HEK293 (cell line): ENCODE measurements at regions not wholly inside any gene's neighbourhood (a gene's known extent, or its start where the extent isn't known, plus 50 kb on each side); places are given as distances from the start of the nearest gene placed in this dataset.

Source experiments
- CTCF ChIA-PET: fragments of 350-600 bp; formaldehyde crosslinking; extraction: SDS; loops from one replicate; lab custom pipeline; 2021; ENCODE audit warnings: antibody characterized with exemption; lab: Yijun Ruan, JAX
- POLR2A ChIA-PET: fragments of 300-600 bp; formaldehyde crosslinking; extraction: SDS; loops from one replicate; lab custom pipeline; 2020; ENCODE audit warnings: antibody characterized with exemption, inconsistent platforms; lab: Yijun Ruan, JAX
- H3K27ac ChIP-seq: fragments of 200-500 bp; sonication (Bioruptor generic); 2 replicates; pipeline ENCODE4 v1.5.1; 2014; ENCODE audit warnings: low read depth, low read length, control low read depth, inconsistent platforms; ENCODE audit errors: extremely low read depth
- H3K36me3 ChIP-seq, 2 experiments: fragments of 200-500 bp in 1 of 2; sonication (Bioruptor generic) in 1 of 2; 1 replicate in 1 of 2; 2 replicates in 1 of 2; pipeline ENCODE4 v1.5.1; 2014 to 2017; ENCODE audit warnings: inconsistent platforms in 2 of 2, low read length in 2 of 2; ENCODE audit not compliant: control insufficient read depth in 2 of 2, insufficient read depth in 1 of 2
- H3K4me1 ChIP-seq: fragments of 200-500 bp; sonication (Bioruptor generic); 2 replicates; pipeline ENCODE4 v1.5.1; 2014; ENCODE audit warnings: mild to moderate bottlenecking, low read length, inconsistent platforms; ENCODE audit not compliant: control insufficient read depth, insufficient read depth
- H3K4me3 ChIP-seq: 2 replicates; pipeline ENCODE4 v1.5.1; 2011; ENCODE audit warnings: low read depth, mild to moderate bottlenecking, control low read depth, low read length, moderate library complexity
- H3K9me3 ChIP-seq: fragments of 200-500 bp; sonication (Bioruptor generic); 2 replicates; pipeline ENCODE4 v1.5.1; 2014; ENCODE audit warnings: low read depth, low read length, inconsistent platforms; ENCODE audit not compliant: control insufficient read depth, insufficient read depth
- SP3 ChIP-seq: fragments of 450-650 bp; formaldehyde crosslinking; IDR thresholded peaks from 2 replicates; pipeline ENCODE4 v1.5.1; 2016; ENCODE audit warnings: missing biosample characterization, missing genetic modification characterization
- ZBTB8A ChIP-seq: fragments of 450-650 bp; formaldehyde crosslinking; IDR thresholded peaks from 2 replicates; pipeline ENCODE4 v1.5.1; 2016; ENCODE audit warnings: missing biosample characterization, missing genetic modification characterization
- ZFP41 ChIP-seq: fragments of 450-650 bp; formaldehyde crosslinking; IDR thresholded peaks from 2 replicates; pipeline ENCODE4 v1.5.1; 2016; ENCODE audit warnings: missing biosample characterization, missing genetic modification characterization, borderline replicate concordance
- ZNF140 ChIP-seq: fragments of 450-650 bp; formaldehyde crosslinking; IDR thresholded peaks from 2 replicates; pipeline ENCODE4 v1.5.1; 2016; ENCODE audit warnings: missing biosample characterization, missing genetic modification characterization
- ZNF148 ChIP-seq: fragments of 450-650 bp; formaldehyde crosslinking; IDR thresholded peaks from 2 replicates; pipeline ENCODE4 v1.5.0; 2017; ENCODE audit warnings: missing biosample characterization, missing genetic modification characterization, borderline replicate concordance
- ZNF366 ChIP-seq: fragments of 450-650 bp; formaldehyde crosslinking; conservative IDR thresholded peaks from 2 replicates; pipeline ENCODE4 v1.5.1; 2016; ENCODE audit warnings: missing biosample characterization, missing genetic modification characterization
- ZNF394 ChIP-seq: fragments of 450-650 bp; formaldehyde crosslinking; IDR thresholded peaks from 2 replicates; pipeline ENCODE4 v1.5.1; 2016; ENCODE audit warnings: missing biosample characterization, missing genetic modification characterization, mild to moderate bottlenecking, moderate library complexity, borderline replicate concordance
- ZNF398 ChIP-seq: fragments of 450-650 bp; formaldehyde crosslinking; IDR thresholded peaks from 2 replicates; pipeline ENCODE4 v1.5.1; 2017; ENCODE audit warnings: missing biosample characterization, missing genetic modification characterization
- ZNF488 ChIP-seq: fragments of 450-650 bp; formaldehyde crosslinking; IDR thresholded peaks from 2 replicates; pipeline ENCODE4 v1.5.1; 2016; ENCODE audit warnings: missing biosample characterization, missing genetic modification characterization
- ZNF624 ChIP-seq: fragments of 450-650 bp; formaldehyde crosslinking; IDR thresholded peaks from 2 replicates; pipeline ENCODE4 v1.5.1; 2017; ENCODE audit warnings: missing biosample characterization, missing genetic modification characterization
- ZNF626 ChIP-seq: fragments of 450-650 bp; sonication (Bioruptor Pico); formaldehyde crosslinking; IDR thresholded peaks from 2 replicates; pipeline ENCODE4 v1.5.1; 2018; ENCODE audit warnings: missing biosample characterization, missing genetic modification characterization, inconsistent platforms
- ZNF747 ChIP-seq: fragments of 450-650 bp; formaldehyde crosslinking; IDR thresholded peaks from 2 replicates; pipeline ENCODE4 v1.5.1; 2016; ENCODE audit warnings: missing biosample characterization, missing genetic modification characterization
- ZNF76 ChIP-seq: fragments of 450-650 bp; formaldehyde crosslinking; IDR thresholded peaks from 2 replicates; pipeline ENCODE4; 2016; ENCODE audit warnings: low read depth, missing biosample characterization, missing genetic modification characterization, borderline replicate concordance
- ZNF791 ChIP-seq: fragments of 450-650 bp; formaldehyde crosslinking; IDR thresholded peaks from 2 replicates; pipeline ENCODE4 v1.5.1; 2016; ENCODE audit warnings: missing biosample characterization, missing genetic modification characterization
- ZNF830 ChIP-seq: fragments of 450-650 bp; IDR thresholded peaks from 2 replicates; pipeline ENCODE4 v1.5.0; 2018; ENCODE audit warnings: missing biosample characterization, missing genetic modification characterization, low read depth, mild to moderate bottlenecking, moderate library complexity
- ZNF837 ChIP-seq: fragments of 450-650 bp; formaldehyde crosslinking; IDR thresholded peaks from 2 replicates; pipeline ENCODE4 v1.5.1; 2016; ENCODE audit warnings: missing biosample characterization, missing genetic modification characterization
- ZSCAN4 ChIP-seq: fragments of 450-650 bp; formaldehyde crosslinking; IDR thresholded peaks from 2 replicates; pipeline ENCODE4 v1.5.1; 2017; ENCODE audit warnings: missing biosample characterization, missing genetic modification characterization
- TF ChIP-seq, protein P1 (sequence below): fragments of 450-650 bp; formaldehyde crosslinking; conservative IDR thresholded peaks from 2 replicates; pipeline ENCODE4 v1.5.1; 2016; ENCODE audit warnings: low read depth, missing biosample characterization, missing genetic modification characterization
- TF ChIP-seq, protein P2 (sequence below): fragments of 450-650 bp; formaldehyde crosslinking; IDR thresholded peaks from 2 replicates; pipeline ENCODE4 v1.5.1; 2016; ENCODE audit warnings: missing biosample characterization, missing genetic modification characterization
- TF ChIP-seq, protein P3 (sequence below): fragments of 450-650 bp; formaldehyde crosslinking; IDR thresholded peaks from 2 replicates; pipeline ENCODE4 v1.5.1; 2016; ENCODE audit warnings: missing biosample characterization, missing genetic modification characterization

- H3K4me3 ChIP-seq = no peak overlapping the region
- H3K27ac ChIP-seq = no peak overlapping the region
- TF ChIP-seq ZNF366 = no peak
- TF ChIP-seq ZNF148 = no peak
- no peak for TF ChIP-seq ZNF398 (tag by site-specific recombination)
- TF ChIP-seq SP3 (tag by site-specific recombination) = no peak
- TF ChIP-seq, all 188 proteins: peak for 0
- Histone ChIP-seq H3K9me3 (no peaks in the 10 kb centered on the region), H3K4me1 (no peaks in the 10 kb centered on the region), H3K36me3 (no peaks in the 10 kb centered on the region)
- ChIA-PET CTCF (no interaction called here), POLR2A (no interaction called here)
These were observed 1469.0 kb downstream of the PCDH7 start for GRCh38 chr4:32189130-32189529.

GRCh38 chr4:32189788-32190187, 1469.6 kb downstream of the PCDH7 start:
- ChIA-PET CTCF (no interaction called here), POLR2A (interaction anchor here (0.7 kb wide), 1 partner anchor 14 kb away, joined by 5 read pairs; no protein-coding TSS in a partner anchor)
- H3K9me3 ChIP-seq = no peaks in the 10 kb centered on the region
- no peaks in the 10 kb centered on the region for H3K36me3 ChIP-seq
- no peaks in the 10 kb centered on the region for H3K4me1 ChIP-seq
- H3K27ac ChIP-seq = no peak overlapping the region
- no peak overlapping the region for H3K4me3 ChIP-seq
- TF ChIP-seq ZNF837 (tag by site-specific recombination) (no peak), ZNF624 (tag by site-specific recombination) (no peak), ZBTB8A (tag by site-specific recombination) (no peak), ZFP41 (tag by site-specific recombination) (no peak), ZNF140 (tag by site-specific recombination) (no peak), ZNF830 (tag by site-specific recombination) (no peak), ZNF626 (tag by site-specific recombination) (no peak), ZNF76 (no peak), ZSCAN4 (tag by site-specific recombination) (no peak), ZNF747 (tag by site-specific recombination) (no peak), ZNF488 (tag by site-specific recombination) (no peak), ZNF394 (tag by site-specific recombination) (no peak), ZNF791 (no peak)
- TF ChIP-seq, protein P1, sequence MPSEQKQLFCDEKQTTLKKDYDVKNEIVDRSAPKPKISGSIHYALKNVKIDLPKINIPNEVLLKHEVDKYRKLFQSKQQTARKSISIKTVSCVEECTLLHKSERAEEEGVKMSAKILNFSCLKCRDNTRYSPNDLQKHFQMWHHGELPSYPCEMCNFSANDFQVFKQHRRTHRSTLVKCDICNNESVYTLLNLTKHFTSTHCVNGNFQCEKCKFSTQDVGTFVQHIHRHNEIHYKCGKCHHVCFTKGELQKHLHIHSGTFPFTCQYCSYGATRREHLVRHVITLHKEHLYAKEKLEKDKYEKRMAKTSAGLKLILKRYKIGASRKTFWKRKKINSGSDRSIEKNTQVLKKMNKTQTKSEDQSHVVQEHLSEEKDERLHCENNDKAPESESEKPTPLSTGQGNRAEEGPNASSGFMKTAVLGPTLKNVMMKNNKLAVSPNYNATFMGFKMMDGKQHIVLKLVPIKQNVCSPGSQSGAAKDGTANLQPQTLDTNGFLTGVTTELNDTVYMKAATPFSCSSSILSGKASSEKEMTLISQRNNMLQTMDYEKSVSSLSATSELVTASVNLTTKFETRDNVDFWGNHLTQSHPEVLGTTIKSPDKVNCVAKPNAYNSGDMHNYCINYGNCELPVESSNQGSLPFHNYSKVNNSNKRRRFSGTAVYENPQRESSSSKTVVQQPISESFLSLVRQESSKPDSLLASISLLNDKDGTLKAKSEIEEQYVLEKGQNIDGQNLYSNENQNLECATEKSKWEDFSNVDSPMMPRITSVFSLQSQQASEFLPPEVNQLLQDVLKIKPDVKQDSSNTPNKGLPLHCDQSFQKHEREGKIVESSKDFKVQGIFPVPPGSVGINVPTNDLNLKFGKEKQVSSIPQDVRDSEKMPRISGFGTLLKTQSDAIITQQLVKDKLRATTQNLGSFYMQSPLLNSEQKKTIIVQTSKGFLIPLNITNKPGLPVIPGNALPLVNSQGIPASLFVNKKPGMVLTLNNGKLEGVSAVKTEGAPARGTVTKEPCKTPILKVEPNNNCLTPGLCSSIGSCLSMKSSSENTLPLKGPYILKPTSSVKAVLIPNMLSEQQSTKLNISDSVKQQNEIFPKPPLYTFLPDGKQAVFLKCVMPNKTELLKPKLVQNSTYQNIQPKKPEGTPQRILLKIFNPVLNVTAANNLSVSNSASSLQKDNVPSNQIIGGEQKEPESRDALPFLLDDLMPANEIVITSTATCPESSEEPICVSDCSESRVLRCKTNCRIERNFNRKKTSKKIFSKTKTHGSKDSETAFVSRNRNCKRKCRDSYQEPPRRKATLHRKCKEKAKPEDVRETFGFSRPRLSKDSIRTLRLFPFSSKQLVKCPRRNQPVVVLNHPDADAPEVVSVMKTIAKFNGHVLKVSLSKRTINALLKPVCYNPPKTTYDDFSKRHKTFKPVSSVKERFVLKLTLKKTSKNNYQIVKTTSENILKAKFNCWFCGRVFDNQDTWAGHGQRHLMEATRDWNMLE (tag by site-specific recombination) = no peak
- TF ChIP-seq, protein P2, sequence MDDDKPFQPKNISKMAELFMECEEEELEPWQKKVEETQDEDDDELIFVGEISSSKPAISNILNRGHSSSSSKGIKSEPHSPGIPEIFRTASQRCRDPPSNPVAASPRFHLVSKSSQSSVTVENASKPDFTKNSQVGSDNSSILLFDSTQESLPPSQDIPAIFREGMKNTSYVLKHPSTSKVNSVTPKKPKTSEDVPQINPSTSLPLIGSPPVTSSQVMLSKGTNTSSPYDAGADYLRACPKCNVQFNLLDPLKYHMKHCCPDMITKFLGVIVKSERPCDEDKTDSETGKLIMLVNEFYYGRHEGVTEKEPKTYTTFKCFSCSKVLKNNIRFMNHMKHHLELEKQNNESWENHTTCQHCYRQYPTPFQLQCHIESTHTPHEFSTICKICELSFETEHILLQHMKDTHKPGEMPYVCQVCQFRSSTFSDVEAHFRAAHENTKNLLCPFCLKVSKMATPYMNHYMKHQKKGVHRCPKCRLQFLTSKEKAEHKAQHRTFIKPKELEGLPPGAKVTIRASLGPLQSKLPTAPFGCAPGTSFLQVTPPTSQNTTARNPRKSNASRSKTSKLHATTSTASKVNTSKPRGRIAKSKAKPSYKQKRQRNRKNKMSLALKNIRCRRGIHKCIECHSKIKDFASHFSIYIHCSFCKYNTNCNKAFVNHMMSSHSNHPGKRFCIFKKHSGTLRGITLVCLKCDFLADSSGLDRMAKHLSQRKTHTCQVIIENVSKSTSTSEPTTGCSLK (tag by site-specific recombination) = no peak
- TF ChIP-seq, protein P3, sequence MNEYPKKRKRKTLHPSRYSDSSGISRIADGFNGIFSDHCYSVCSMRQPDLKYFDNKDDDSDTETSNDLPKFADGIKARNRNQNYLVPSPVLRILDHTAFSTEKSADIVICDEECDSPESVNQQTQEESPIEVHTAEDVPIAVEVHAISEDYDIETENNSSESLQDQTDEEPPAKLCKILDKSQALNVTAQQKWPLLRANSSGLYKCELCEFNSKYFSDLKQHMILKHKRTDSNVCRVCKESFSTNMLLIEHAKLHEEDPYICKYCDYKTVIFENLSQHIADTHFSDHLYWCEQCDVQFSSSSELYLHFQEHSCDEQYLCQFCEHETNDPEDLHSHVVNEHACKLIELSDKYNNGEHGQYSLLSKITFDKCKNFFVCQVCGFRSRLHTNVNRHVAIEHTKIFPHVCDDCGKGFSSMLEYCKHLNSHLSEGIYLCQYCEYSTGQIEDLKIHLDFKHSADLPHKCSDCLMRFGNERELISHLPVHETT = no peak
